ENCODE measurements at regions not wholly inside any gene's neighbourhood (a gene's known extent, or its start where the extent isn't known, plus 50 kb on each side); places are given as distances from the start of the nearest gene placed in this dataset.

DNA sequence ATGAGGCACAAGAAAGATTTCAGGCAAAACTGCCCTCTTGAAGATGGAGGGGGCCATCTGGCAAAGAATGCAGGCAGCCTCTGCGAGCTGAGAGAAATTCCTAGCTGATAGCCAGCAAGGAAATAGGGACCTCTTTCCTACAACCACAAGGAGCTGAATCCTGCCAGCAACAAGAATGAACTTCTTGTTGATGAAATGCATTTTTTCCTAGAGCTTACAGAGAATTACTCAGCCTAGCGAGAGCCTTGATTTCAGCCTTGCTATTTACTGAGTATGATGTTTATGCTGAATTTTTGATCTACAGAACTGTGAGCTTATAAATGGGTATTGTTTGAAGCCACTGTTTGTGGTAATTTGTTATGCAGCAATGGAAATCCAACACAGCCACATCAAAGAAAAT lies 148.5 kb upstream of the NAALADL2 start:
- Mint-ChIP-seq H3K4me3 (no peak overlapping the region), H3K4me1 (no peaks in the 10 kb centered on the region), H3K27me3 (no peaks in the 10 kb centered on the region), H3K27ac (no peak overlapping the region), H3K9me3 (peaks cover 0 to 6% (median 0%) of the 10 kb centered on the region in 7 donors), H3K36me3 (no peaks in the 10 kb centered on the region)
- DNase-seq (no peak), ATAC-seq (ENCODE audit: low read depth in 2 of 2) (no peak)

DNA sequence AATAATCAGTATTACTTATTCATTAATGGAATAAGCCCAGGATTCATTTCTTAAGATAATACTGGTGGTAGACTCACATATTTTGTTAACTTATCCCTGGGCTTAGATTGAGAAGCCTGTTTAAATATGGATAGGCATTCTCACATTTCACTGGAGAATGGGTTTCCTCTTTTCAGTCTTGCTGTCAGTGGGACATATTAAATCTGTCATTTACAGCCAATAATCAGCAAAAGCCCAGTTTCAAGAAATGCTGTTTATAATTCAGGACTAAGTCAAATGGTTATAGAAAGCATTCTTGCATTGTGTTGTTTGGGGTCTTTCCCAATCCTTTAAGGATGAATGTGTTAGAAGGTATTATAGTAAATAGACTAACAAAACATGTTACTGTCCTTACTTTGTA lies 143.7 kb upstream of the NAALADL2 start:
- DNase-seq: no peak
- peaks cover 0 to 7% (median 0%) of the 10 kb centered on the region in 7 donors for H3K9me3 Mint-ChIP-seq
- H3K4me1 Mint-ChIP-seq: no peaks in the 10 kb centered on the region
- H3K27me3 Mint-ChIP-seq: no peaks in the 10 kb centered on the region
- ATAC-seq (ENCODE audit: low read depth in 2 of 2): no peak
- H3K4me3 Mint-ChIP-seq: no peak overlapping the region
- no peaks in the 10 kb centered on the region for H3K36me3 Mint-ChIP-seq
- no peak overlapping the region for H3K27ac Mint-ChIP-seq

GRCh38 chr3:174716956-174717505 lies 142.1 kb upstream of the NAALADL2 start:
- H3K27me3 Mint-ChIP-seq: no peaks in the 10 kb centered on the region
- no peak for ATAC-seq (ENCODE audit: low read depth in 2 of 2)
- H3K4me1 Mint-ChIP-seq: no peaks in the 10 kb centered on the region

DNA sequence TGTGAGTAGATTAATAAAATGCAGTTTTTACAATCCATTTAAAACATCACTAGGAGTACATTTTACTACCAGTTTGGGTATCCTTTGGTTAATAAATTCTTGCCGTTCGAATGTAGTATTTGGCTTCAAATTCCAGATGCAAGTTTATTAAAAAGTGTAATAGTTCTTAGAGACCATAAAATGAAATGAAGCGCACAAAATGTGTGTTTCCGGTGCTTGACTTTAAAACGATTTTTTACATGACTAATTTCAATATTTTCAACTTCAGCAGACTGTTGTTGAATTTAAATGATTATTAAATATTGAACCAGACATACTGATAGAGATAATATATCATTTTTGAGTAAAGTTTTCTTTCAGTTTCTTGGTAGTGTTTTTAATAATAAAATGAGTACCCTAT lies 138.4 kb upstream of the NAALADL2 start:
- H3K4me3 Mint-ChIP-seq: no peak overlapping the region
- no peaks in the 10 kb centered on the region for H3K4me1 Mint-ChIP-seq
- H3K27ac Mint-ChIP-seq: no peak overlapping the region
- H3K9me3 Mint-ChIP-seq: peaks cover 0 to 4% (median 0%) of the 10 kb centered on the region in 7 donors
- no peaks in the 10 kb centered on the region for H3K36me3 Mint-ChIP-seq
- no peak for ATAC-seq (ENCODE audit: low read depth in 2 of 2)
- DNase-seq: no peak
- no peaks in the 10 kb centered on the region for H3K27me3 Mint-ChIP-seq

More at GRCh38 chr3:174716956-174717505, 142.1 kb upstream of the NAALADL2 start:
- DNase-seq: no peak
- no peak overlapping the region for H3K27ac Mint-ChIP-seq
- H3K4me3 Mint-ChIP-seq: no peak overlapping the region
- H3K9me3 Mint-ChIP-seq: peaks cover 0 to 7% (median 0%) of the 10 kb centered on the region in 7 donors
- H3K36me3 Mint-ChIP-seq: no peaks in the 10 kb centered on the region

DNA sequence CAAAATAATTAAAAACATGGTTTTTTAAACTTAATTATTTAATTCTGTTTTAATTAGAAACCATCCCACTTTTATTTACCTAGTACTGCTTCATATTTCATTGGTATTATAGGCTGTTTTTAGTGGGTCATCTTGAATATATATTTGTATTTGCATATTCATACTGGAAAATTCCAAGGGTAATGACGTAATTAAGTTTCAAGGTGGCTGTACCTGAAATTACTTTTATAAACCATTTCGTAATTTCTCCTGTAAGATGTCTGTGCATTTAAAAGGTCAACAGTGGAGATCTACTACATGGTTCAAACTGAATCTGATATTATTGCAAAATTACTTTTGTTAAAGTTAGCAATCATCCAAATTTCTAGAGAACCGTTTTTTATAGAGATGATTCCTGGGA lies 133.8 kb upstream of the NAALADL2 start:
- H3K4me1 Mint-ChIP-seq: no peaks in the 10 kb centered on the region
- no peaks in the 10 kb centered on the region for H3K27me3 Mint-ChIP-seq
- no peak overlapping the region for H3K4me3 Mint-ChIP-seq
- no peak overlapping the region for H3K27ac Mint-ChIP-seq
- DNase-seq (no peak), ATAC-seq (ENCODE audit: low read depth in 2 of 2) (no peak)
- no peaks in the 10 kb centered on the region for H3K36me3 Mint-ChIP-seq
- peaks cover 0 to 3% (median 0%) of the 10 kb centered on the region in 7 donors for H3K9me3 Mint-ChIP-seq

DNA sequence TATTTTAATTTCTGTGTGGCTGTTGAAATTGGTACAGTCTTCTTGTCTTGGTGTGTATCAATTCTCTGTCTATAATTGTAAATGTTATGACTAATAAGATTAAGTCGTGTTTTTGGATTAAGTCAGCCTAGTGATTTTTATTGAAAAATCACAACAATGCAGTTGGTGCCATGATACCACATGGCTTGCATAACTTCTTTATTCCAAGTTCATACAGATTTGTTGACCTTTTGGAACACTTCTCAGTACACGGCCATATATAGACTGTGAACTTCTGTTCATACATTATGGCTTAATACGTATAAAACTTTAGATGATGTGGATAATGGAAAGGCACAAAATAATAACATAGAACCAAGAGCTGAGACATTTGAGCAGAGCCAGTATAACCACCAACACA lies 121.2 kb upstream of the NAALADL2 start:
- Mint-ChIP-seq H3K36me3 (no peaks in the 10 kb centered on the region), H3K9me3 (peaks cover 0 to 23% (median 7%) of the 10 kb centered on the region in 7 donors), H3K4me1 (no peaks in the 10 kb centered on the region), H3K27ac (no peak overlapping the region), H3K27me3 (no peaks in the 10 kb centered on the region), H3K4me3 (no peak overlapping the region)
- no peak for ATAC-seq (ENCODE audit: low read depth in 2 of 2)
- DNase-seq: no peak

GRCh38 chr3:174749143-174749542 lies 110.0 kb upstream of the NAALADL2 start:
- peaks cover 2 to 24% (median 12%) of the 10 kb centered on the region in 7 donors for H3K9me3 Mint-ChIP-seq
- no peak overlapping the region for H3K27ac Mint-ChIP-seq
- DNase-seq (no peak), ATAC-seq (ENCODE audit: low read depth in 2 of 2) (no peak)
- H3K4me3 Mint-ChIP-seq: no peak overlapping the region
- H3K4me1 Mint-ChIP-seq: no peaks in the 10 kb centered on the region
- H3K27me3 Mint-ChIP-seq: no peaks in the 10 kb centered on the region
- no peaks in the 10 kb centered on the region for H3K36me3 Mint-ChIP-seq

DNA sequence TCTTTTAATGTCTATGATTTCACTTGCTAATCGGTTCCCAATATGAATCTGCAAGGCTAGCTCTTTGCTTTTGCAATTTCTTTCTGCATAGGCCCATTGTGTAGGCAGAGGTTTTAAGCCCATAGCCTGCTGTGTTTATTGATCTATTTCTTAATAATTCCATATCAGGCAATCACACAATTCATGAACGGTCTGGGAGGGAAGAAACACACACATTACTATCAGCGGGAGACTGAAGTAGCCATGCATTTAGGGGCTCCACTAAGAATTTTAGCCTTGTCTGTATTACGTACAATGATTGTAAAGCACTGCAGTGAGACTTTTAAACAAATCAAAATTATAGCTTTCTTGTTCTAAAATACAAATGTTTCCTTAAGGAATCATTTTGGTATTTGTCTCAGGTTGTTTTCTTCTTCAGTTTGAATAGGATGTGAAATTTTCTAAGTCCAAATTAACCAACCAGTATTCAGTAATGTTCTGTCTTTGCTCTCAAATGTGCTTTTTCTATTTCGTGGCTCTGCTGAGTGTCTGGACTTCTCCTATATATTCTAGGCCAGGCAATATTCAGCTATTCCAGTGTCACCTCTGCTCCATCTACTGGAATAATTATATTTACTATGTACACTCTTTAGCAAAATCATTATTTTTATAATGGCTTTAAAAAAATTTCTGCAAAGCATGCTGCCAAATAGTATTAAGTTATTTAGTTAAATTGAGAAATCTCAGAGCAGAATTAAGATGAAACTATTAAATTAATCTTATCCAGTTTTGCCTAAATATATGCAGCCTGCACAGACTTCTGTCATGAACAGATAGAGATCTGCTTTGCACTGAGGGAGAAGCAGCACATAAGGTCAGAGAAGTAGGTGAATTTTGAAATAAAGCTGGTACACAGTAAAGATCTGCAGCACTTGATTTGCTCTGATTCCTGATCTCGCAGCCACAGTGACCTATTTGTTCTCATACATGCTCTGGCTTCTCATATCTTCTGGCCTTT lies 103.0 kb upstream of the NAALADL2 start:
- peaks cover 0 to 13% (median 7%) of the 10 kb centered on the region in 7 donors for H3K9me3 Mint-ChIP-seq
- DNase-seq (no peak), ATAC-seq (ENCODE audit: low read depth in 2 of 2) (no peak)
- H3K36me3 Mint-ChIP-seq: no peaks in the 10 kb centered on the region
- no peak overlapping the region for H3K27ac Mint-ChIP-seq
- no peaks in the 10 kb centered on the region for H3K4me1 Mint-ChIP-seq
- H3K27me3 Mint-ChIP-seq: no peaks in the 10 kb centered on the region
- no peak overlapping the region for H3K4me3 Mint-ChIP-seq

DNA sequence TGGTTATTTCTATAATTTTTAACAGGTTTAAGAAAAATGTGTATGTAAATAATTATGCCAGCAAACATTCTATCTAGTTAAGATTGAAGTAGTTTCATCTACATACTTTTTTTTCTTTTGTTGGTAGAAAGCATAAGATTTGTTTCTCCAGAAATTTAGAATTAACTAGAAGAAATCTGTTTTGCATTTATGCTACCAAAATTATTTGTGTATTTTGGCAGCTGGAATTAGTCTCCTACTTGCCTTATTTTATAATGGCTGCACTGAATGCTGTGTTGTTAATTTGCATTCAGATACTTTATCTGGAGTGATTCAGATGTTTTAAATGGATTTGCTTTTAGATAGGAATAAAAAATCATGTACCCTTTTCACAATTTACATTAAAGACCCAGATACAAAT lies 100.2 kb upstream of the NAALADL2 start:
- no peaks in the 10 kb centered on the region for H3K36me3 Mint-ChIP-seq
- no peak for ATAC-seq (ENCODE audit: low read depth in 2 of 2)
- H3K9me3 Mint-ChIP-seq: peaks cover 0 to 7% (median 5%) of the 10 kb centered on the region in 7 donors
- no peak for DNase-seq
- H3K27me3 Mint-ChIP-seq: no peaks in the 10 kb centered on the region
- H3K4me1 Mint-ChIP-seq: no peaks in the 10 kb centered on the region
- H3K4me3 Mint-ChIP-seq: no peak overlapping the region
- no peak overlapping the region for H3K27ac Mint-ChIP-seq

DNA sequence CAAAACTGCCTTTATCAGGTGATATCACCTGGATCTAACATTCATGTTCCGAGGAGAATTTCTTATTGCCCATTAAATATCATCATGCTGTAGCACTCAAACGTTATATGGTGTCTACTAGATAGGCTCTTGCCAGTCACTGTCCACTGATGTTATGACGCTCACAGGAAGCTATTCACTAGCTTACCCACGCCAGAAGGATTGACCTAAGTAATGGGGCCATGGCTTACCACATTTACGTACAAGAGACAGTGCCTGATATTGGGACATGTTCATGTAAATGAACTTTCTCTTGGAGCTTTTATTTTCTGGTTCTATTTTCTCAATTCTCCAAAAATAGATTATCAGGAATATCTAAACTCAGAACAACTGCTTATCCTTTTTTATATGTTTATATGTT lies 91.7 kb upstream of the NAALADL2 start:
- Mint-ChIP-seq H3K9me3 (no peaks in the 10 kb centered on the region), H3K27me3 (no peaks in the 10 kb centered on the region)
- no peak for DNase-seq

DNA sequence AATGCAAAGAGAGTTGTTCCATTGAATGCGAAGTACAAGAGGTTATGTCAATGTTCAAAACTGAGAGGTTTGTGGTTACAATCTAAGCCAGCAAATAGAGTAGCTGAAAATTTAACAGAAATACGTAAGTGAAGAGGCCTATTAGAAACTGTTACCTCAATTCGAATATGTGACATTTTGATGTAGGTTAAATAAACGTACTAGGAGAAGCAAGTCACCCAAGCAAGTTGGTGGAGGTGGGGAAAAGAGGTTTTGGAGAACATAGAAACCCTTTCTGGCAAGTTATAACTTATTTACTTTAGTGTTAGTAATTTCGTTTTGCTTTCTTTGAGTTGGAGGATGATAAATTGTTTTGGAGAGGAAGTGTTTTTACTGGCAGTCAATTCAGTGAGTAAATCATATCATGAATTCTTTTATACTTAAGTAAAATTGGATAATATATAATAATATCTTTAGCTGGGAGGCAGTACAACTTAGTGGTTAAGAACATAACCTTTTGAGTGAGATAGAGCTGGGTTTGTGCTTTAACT lies 91.2 kb upstream of the NAALADL2 start:
- H3K36me3 Mint-ChIP-seq: no peaks in the 10 kb centered on the region
- no peak overlapping the region for H3K27ac Mint-ChIP-seq
- no peaks in the 10 kb centered on the region for H3K4me1 Mint-ChIP-seq
- H3K4me3 Mint-ChIP-seq: no peak overlapping the region
- ATAC-seq (ENCODE audit: low read depth in 2 of 2): no peak
- H3K27me3 Mint-ChIP-seq: no peaks in the 10 kb centered on the region
- DNase-seq: no peak
- H3K9me3 Mint-ChIP-seq: no peaks in the 10 kb centered on the region

More for the DNA sequence above, 91.7 kb upstream of the NAALADL2 start:
- no peak overlapping the region for H3K27ac Mint-ChIP-seq
- no peaks in the 10 kb centered on the region for H3K36me3 Mint-ChIP-seq
- no peaks in the 10 kb centered on the region for H3K4me1 Mint-ChIP-seq
- no peak for ATAC-seq (ENCODE audit: low read depth in 2 of 2)
- H3K4me3 Mint-ChIP-seq: no peak overlapping the region

DNA sequence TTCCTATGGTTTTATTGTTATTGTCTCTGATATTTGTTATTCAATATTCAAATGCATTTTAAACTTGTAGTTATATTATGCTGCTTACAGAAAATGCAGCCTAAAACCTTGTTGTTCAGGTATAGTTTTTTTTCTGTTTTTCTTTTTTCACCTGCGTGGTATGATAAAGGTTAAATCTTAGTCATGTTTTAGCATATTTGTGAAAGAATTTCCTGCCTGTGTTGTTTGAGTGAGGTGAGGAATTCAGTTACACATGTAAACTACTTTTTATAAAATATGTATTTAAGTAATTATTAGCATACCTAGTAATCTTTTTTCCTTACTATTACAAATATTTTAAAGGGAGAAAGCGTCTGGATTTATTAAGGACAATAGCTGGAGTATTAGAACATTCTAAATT lies 90.0 kb upstream of the NAALADL2 start:
- ATAC-seq (ENCODE audit: low read depth in 2 of 2) (no peak), DNase-seq (no peak)
- Mint-ChIP-seq H3K27me3 (no peaks in the 10 kb centered on the region), H3K9me3 (peaks cover 0 to 5% (median 0%) of the 10 kb centered on the region in 7 donors), H3K4me3 (no peak overlapping the region), H3K36me3 (no peaks in the 10 kb centered on the region), H3K4me1 (no peaks in the 10 kb centered on the region), H3K27ac (no peak overlapping the region)

- Mint-ChIP-seq H3K4me1 (no peaks in the 10 kb centered on the region), H3K27ac (no peak overlapping the region), H3K36me3 (no peaks in the 10 kb centered on the region), H3K9me3 (peaks cover 0 to 15% (median 4%) of the 10 kb centered on the region in 7 donors), H3K4me3 (no peak overlapping the region), H3K27me3 (no peaks in the 10 kb centered on the region)
- no peak for DNase-seq
- ATAC-seq (ENCODE audit: low read depth in 2 of 2): no peak
Measured at GRCh38 chr3:174775603-174776002, 83.5 kb upstream of the NAALADL2 start.

DNA sequence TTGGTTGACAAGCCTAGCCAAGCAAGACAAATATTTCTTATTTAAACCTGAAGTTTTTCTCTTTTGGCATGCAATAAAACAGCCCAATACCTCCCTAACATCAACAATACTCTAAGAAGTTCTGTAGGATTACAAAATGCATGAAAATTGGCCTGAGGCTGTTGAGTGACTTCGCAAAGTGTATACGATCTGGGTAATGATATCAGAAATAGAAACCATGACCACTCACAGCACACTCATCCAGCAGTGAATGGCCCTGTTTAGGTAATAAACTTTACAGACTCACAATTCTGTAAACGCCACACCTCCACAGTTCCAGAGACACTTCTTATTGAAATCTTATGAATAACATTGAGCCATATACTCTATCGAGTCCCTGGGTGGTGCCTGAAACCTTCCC lies 83.0 kb upstream of the NAALADL2 start:
- H3K4me3 Mint-ChIP-seq: no peak overlapping the region
- no peaks in the 10 kb centered on the region for H3K36me3 Mint-ChIP-seq
- no peak overlapping the region for H3K27ac Mint-ChIP-seq
- no peak for ATAC-seq (ENCODE audit: low read depth in 2 of 2)
- no peaks in the 10 kb centered on the region for H3K27me3 Mint-ChIP-seq
- peaks cover 0 to 18% (median 4%) of the 10 kb centered on the region in 7 donors for H3K9me3 Mint-ChIP-seq
- no peak for DNase-seq
- H3K4me1 Mint-ChIP-seq: no peaks in the 10 kb centered on the region
